Esophagus squamous epithelium (tissue), 4 donors: ENCODE measurements at regions not wholly inside any gene's neighbourhood (a gene's known extent, or its start where the extent isn't known, plus 50 kb on each side); places are given as distances from the start of the nearest gene placed in this dataset.

Experiments
- POLR2A ChIP-seq, 4 donors: fragments of 450-650 bp; IDR thresholded peaks; one replicate each; pipeline ENCODE4 v1.6.1; 2017; ENCODE audit warnings: antibody characterized with exemption in 4 of 4, mild to moderate bottlenecking in 4 of 4, moderate library complexity in 3 of 4
- TF ChIP-seq, protein P1 (sequence below), 6 experiments: fragments of 450-650 bp in 4 of 6; fragments of 200-600 bp in 2 of 6; sonication (generic) in 2 of 6; IDR thresholded peaks; one replicate each; pipeline ENCODE4 v1.5.1; 2016 to 2019; ENCODE audit warnings: antibody characterized with exemption in 6 of 6, mild to moderate bottlenecking in 4 of 6, moderate library complexity in 4 of 6

GRCh38 chr4:167890226-167890625 lies 202.1 kb upstream of the ANXA10 start:
- no peak for TF ChIP-seq POLR2A (IDR thresholded peaks at IDR 0.05)
- TF ChIP-seq, protein P1, sequence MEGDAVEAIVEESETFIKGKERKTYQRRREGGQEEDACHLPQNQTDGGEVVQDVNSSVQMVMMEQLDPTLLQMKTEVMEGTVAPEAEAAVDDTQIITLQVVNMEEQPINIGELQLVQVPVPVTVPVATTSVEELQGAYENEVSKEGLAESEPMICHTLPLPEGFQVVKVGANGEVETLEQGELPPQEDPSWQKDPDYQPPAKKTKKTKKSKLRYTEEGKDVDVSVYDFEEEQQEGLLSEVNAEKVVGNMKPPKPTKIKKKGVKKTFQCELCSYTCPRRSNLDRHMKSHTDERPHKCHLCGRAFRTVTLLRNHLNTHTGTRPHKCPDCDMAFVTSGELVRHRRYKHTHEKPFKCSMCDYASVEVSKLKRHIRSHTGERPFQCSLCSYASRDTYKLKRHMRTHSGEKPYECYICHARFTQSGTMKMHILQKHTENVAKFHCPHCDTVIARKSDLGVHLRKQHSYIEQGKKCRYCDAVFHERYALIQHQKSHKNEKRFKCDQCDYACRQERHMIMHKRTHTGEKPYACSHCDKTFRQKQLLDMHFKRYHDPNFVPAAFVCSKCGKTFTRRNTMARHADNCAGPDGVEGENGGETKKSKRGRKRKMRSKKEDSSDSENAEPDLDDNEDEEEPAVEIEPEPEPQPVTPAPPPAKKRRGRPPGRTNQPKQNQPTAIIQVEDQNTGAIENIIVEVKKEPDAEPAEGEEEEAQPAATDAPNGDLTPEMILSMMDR (IDR thresholded peaks at IDR 0.05) = no peak
